Peyer's patch (tissue), 4 donors: ENCODE measurements at regions not wholly inside any gene's neighbourhood (a gene's known extent, or its start where the extent isn't known, plus 50 kb on each side); places are given as distances from the start of the nearest gene placed in this dataset.
"Not testable (repeated sequence)": the region's sequence is repeated elsewhere in the genome, so short reads cannot be mapped to it uniquely, and the experiment has no call there.

Experiments used
- DNase-seq, 3 donors: peaks; one replicate each; pipeline ENCODE4 v3.0.0-alpha.2; 2017 to 2019
- H3K27ac ChIP-seq, 4 donors: fragments of 200-600 bp; sonication (generic); one replicate each; pipeline ENCODE4 v1.5.1; 2016 to 2019
- H3K27me3 ChIP-seq, 2 donors: fragments of 200-600 bp; sonication (generic); one replicate each; pipeline ENCODE4 v1.5.1; 2019
- H3K36me3 ChIP-seq, 3 donors: fragments of 200-600 bp; sonication (generic); one replicate each; pipeline ENCODE4 v1.5.1; 2016 to 2019
- H3K4me1 ChIP-seq, 4 donors: fragments of 200-600 bp; sonication (generic); one replicate each; pipeline ENCODE4 v1.5.1; 2016 to 2019
- H3K4me3 ChIP-seq, 4 donors: fragments of 200-600 bp; sonication (generic); 1 replicate in 3 of 4; 2 replicates in 1 of 4; pipeline ENCODE4 v1.5.1; 2016 to 2019; ENCODE audit warnings: mild to moderate bottlenecking in 1 of 4
- H3K9me3 ChIP-seq, 4 donors: fragments of 200-600 bp; sonication (generic); one replicate each; pipeline ENCODE4 v1.5.1; 2016 to 2019; ENCODE audit warnings: mild to moderate bottlenecking in 1 of 4
- POLR2A ChIP-seq, 2 donors: fragments of 450-650 bp; IDR thresholded peaks; one replicate each; pipeline ENCODE4 v1.5.1; 2017; ENCODE audit warnings: antibody characterized with exemption in 2 of 2, mild to moderate bottlenecking in 2 of 2, moderate library complexity in 2 of 2
- TF ChIP-seq, protein P1 (sequence below), 6 experiments: fragments of 450-650 bp in 4 of 6; fragments of 200-600 bp in 2 of 6; sonication (generic) in 1 of 6; IDR thresholded peaks; one replicate each; pipeline ENCODE4 v1.5.1; 2017 to 2019; ENCODE audit warnings: antibody characterized with exemption in 6 of 6, mild to moderate bottlenecking in 3 of 6, moderate library complexity in 1 of 6

DNA sequence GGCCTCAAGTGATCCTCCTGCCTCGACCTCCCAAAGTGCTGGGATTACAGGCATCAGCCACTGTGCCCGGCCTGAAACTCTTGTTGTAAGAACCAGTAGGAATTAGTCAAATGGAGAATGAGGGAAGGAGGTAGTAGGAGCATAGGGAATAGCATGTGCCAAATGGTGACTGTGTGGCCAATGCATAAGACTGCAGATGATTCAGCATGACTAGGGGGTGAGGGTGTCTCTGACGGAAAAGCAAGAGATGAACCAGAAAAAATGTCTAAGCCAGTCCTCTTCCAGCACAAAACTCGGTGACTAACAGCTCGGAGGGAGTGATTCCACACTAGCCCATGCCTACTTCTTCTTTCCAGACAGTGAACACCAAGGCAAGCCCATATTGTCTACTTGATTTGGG lies 58.2 kb upstream of the DUSP21 start:
- TF ChIP-seq, protein P1, sequence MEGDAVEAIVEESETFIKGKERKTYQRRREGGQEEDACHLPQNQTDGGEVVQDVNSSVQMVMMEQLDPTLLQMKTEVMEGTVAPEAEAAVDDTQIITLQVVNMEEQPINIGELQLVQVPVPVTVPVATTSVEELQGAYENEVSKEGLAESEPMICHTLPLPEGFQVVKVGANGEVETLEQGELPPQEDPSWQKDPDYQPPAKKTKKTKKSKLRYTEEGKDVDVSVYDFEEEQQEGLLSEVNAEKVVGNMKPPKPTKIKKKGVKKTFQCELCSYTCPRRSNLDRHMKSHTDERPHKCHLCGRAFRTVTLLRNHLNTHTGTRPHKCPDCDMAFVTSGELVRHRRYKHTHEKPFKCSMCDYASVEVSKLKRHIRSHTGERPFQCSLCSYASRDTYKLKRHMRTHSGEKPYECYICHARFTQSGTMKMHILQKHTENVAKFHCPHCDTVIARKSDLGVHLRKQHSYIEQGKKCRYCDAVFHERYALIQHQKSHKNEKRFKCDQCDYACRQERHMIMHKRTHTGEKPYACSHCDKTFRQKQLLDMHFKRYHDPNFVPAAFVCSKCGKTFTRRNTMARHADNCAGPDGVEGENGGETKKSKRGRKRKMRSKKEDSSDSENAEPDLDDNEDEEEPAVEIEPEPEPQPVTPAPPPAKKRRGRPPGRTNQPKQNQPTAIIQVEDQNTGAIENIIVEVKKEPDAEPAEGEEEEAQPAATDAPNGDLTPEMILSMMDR (IDR thresholded peaks at IDR 0.05), result no peak
- no peak for TF ChIP-seq POLR2A (IDR thresholded peaks at IDR 0.05)
- DNase-seq, result no peak
- no peak overlapping the region for H3K4me3 ChIP-seq
- no peaks in the 10 kb centered on the region for H3K27me3 ChIP-seq
- no peak overlapping the region for H3K27ac ChIP-seq
- no peaks in the 10 kb centered on the region for H3K9me3 ChIP-seq
- H3K36me3 ChIP-seq, result no peaks in the 10 kb centered on the region
- no peaks in the 10 kb centered on the region for H3K4me1 ChIP-seq

DNA sequence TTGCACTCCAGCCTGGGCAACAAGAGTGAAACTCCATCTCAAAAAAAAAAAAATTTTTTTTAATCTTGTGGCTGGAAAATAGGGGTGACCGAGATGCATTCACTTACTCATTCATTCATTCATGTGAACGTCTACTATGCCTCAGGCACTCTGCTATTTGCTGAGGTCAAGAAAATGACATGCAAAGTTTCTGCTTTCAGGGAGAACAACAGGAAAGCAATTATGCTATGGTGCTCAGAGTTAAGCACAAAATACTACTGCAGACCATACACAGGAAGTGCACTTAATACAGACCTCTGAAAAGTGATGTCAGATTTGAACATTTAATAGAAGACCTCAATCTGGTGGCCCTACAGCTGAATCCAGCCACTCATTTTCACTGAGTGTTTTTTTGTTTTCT lies 59.6 kb upstream of the DUSP21 start:
- TF ChIP-seq, protein P1 (IDR thresholded peaks at IDR 0.05), result no peak
- no peak for TF ChIP-seq POLR2A (IDR thresholded peaks at IDR 0.05)
- no peaks in the 10 kb centered on the region for H3K4me1 ChIP-seq
- no peaks in the 10 kb centered on the region for H3K27me3 ChIP-seq

DNA sequence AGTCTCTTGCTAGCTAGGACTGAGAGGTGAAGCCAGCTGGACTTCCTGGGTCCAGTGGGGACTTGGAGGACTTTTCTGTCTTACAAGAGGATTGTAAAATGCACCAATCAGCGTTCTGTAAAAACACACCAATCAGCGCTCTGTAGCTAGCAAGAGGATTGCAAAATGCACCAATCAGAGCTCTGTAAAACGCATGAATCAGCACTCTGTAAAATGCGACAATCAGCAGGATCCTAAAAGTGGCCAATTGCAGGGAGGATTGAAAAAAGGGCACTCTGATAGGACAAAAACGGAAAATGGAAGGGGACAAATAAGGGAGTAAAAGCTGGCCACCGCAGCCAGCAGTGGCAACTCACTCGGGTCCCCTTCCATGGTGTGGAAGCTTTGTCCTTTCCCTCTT lies 65.6 kb upstream of the DUSP21 start:
- Histone ChIP-seq H3K4me3 (no peak overlapping the region), H3K27me3 (no peaks in the 10 kb centered on the region), H3K9me3 (no peaks in the 10 kb centered on the region), H3K36me3 (no peaks in the 10 kb centered on the region), H3K4me1 (no peaks in the 10 kb centered on the region), H3K27ac (no peak overlapping the region)
- TF ChIP-seq, protein P1 (IDR thresholded peaks at IDR 0.05), result no peak
- TF ChIP-seq POLR2A (IDR thresholded peaks at IDR 0.05), result no peak
- DNase-seq, result no peak

More for the DNA sequence above, 59.6 kb upstream of the DUSP21 start:
- DNase-seq, result no peak
- Histone ChIP-seq H3K36me3 (no peaks in the 10 kb centered on the region), H3K27ac (no peak overlapping the region), H3K9me3 (no peaks in the 10 kb centered on the region), H3K4me3 (no peak overlapping the region)

DNA sequence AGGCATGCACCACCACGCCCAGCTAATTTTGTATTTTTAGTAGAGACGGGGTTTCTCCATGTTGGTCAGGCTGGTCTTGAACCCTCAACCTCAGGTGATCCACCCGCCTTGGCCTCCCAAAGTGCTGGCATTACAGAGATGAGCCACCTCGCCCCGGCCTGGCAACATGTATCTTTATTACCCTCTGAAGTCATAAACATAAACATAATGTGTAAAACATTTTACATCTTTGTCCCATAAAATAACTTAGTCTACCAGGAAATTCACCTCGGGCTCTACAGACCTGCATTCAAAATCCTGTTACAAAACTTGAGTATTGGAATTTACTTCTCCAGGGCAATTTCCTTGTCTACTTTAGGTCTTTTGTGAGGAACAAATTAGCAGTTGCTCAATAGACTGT lies 68.1 kb upstream of the DUSP21 start:
- DNase-seq, result no peak

DNA sequence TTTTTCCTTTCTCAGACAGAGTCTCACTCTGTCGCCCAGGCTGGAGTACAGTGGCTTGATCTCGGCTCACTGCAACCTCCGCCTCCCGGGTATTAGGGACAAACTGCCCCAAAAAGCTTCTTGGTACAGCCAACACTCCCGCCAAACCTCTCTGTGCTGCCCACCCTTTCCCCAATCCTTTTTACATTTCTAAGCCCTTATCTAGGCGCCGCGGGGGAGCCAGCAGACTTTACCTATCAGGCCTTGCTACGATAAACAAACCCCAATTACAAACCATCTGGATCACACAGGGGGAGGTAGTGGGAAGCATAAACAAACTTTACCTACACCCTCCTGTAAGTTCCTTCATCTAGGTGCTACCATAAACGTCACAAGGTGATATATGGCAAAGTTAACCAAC lies 69.8 kb upstream of the DUSP21 start:
- not testable (repeated sequence) for H3K4me3 ChIP-seq, DNase-seq

More for the DNA sequence above, 68.1 kb upstream of the DUSP21 start:
- Histone ChIP-seq H3K27ac (no peak overlapping the region), H3K36me3 (no peaks in the 10 kb centered on the region), H3K4me1 (no peaks in the 10 kb centered on the region), H3K4me3 (no peak overlapping the region), H3K9me3 (no peaks in the 10 kb centered on the region), H3K27me3 (no peaks in the 10 kb centered on the region)
- TF ChIP-seq POLR2A (IDR thresholded peaks at IDR 0.05), result no peak
- TF ChIP-seq, protein P1 (IDR thresholded peaks at IDR 0.05), result no peak

DNA sequence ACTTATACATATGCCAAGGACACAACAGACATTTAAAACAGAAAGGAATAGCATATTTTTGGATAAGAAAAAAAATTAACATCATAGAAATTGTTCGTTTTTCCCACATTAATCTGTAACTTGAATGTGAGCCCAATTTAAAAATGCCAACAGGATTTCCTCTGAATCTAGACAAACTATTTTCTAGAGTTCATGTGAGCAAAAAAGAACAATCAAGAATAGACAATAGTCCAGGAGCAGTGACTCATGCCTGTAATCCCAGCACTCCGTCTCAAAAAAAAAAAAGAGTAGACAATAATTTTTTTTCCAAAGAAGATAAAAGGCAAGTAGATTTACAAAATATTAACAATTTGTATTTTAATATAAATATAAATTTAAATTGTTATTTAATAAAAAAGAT lies 73.7 kb upstream of the DUSP21 start:
- DNase-seq, result no peak
- no peaks in the 10 kb centered on the region for H3K9me3 ChIP-seq
- H3K4me1 ChIP-seq, result no peaks in the 10 kb centered on the region
- H3K27ac ChIP-seq, result no peak overlapping the region
- H3K36me3 ChIP-seq, result no peaks in the 10 kb centered on the region
- TF ChIP-seq, protein P1 (IDR thresholded peaks at IDR 0.05), result no peak
- TF ChIP-seq POLR2A (IDR thresholded peaks at IDR 0.05), result no peak
- no peak overlapping the region for H3K4me3 ChIP-seq
- no peaks in the 10 kb centered on the region for H3K27me3 ChIP-seq

More for the DNA sequence above, 69.8 kb upstream of the DUSP21 start:
- H3K27me3 ChIP-seq, H3K4me1 ChIP-seq, H3K27ac ChIP-seq, H3K36me3 ChIP-seq, H3K9me3 ChIP-seq: not testable (repeated sequence)
